Mesendoderm (in vitro differentiated cells): ENCODE measurements at regions not wholly inside any gene's neighbourhood (a gene's known extent, or its start where the extent isn't known, plus 50 kb on each side); places are given as distances from the start of the nearest gene placed in this dataset.
A peak's percentile ranks its signal among the peaks of the same experiment; 100 is the strongest.

Experiments used
- DNase-seq: peaks from one replicate; pipeline ENCODE4 v3.0.0; 2013
- H2AK5ac ChIP-seq: 2 replicates; pipeline ENCODE4 v1.6.1; 2013; ENCODE audit warnings: low read length, inconsistent platforms
- H2BK120ac ChIP-seq: 2 replicates; pipeline ENCODE4 v1.6.1; 2013; ENCODE audit warnings: low read depth, mild to moderate bottlenecking, low read length, moderate library complexity, mixed read lengths
- H2BK15ac ChIP-seq: replicated peaks from 2 replicates; pipeline ENCODE4 v1.6.1; 2013; ENCODE audit warnings: low read depth, mild to moderate bottlenecking, moderate library complexity
- H2BK5ac ChIP-seq: 2 replicates; pipeline ENCODE4 v1.6.1; 2013; ENCODE audit warnings: low read length, inconsistent platforms
- H3K18ac ChIP-seq: 2 replicates; pipeline ENCODE4 v1.6.1; 2013; ENCODE audit warnings: mild to moderate bottlenecking, low read length, mixed read lengths
- H3K23ac ChIP-seq: one replicate; pipeline ENCODE4 v1.6.1; 2013; ENCODE audit warnings: low read length
- H3K27ac ChIP-seq: 2 replicates; pipeline ENCODE4 v1.5.1; 2013; ENCODE audit warnings: low read depth, mild to moderate bottlenecking, inconsistent platforms, low read length, moderate library complexity
- H3K27me3 ChIP-seq: 2 replicates; pipeline ENCODE4 v1.6.1; 2013; ENCODE audit warnings: low read length, control low read depth, mild to moderate bottlenecking, inconsistent platforms; ENCODE audit not compliant: insufficient read depth, poor library complexity
- H3K36me3 ChIP-seq: 2 replicates; pipeline ENCODE4 v1.6.1; 2013; ENCODE audit warnings: low read length, inconsistent platforms; ENCODE audit not compliant: control insufficient read depth, insufficient read depth
- H3K4ac ChIP-seq: one replicate; pipeline ENCODE4 v1.6.1; 2013; ENCODE audit warnings: low read depth, mild to moderate bottlenecking, low read length, moderate library complexity
- H3K4me1 ChIP-seq: 2 replicates; pipeline ENCODE4 v1.6.1; 2013; ENCODE audit warnings: low read depth, low read length, inconsistent platforms; ENCODE audit not compliant: control insufficient read depth
- H3K4me2 ChIP-seq: 2 replicates; pipeline ENCODE4 v1.6.1; 2013; ENCODE audit warnings: low read length
- H3K4me3 ChIP-seq: 2 replicates; pipeline ENCODE4 v1.5.1; 2013; ENCODE audit warnings: mild to moderate bottlenecking, low read length
- H3K56ac ChIP-seq: one replicate; pipeline ENCODE4 v1.6.1; 2013; ENCODE audit warnings: low read length
- H3K79me1 ChIP-seq: 2 replicates; pipeline ENCODE4 v1.6.1; 2013; ENCODE audit warnings: low read length, inconsistent platforms
- H3K79me2 ChIP-seq: 2 replicates; pipeline ENCODE4 v1.6.1; 2013; ENCODE audit warnings: mild to moderate bottlenecking, low read length; ENCODE audit not compliant: control insufficient read depth, insufficient read depth
- H3K9ac ChIP-seq: 2 replicates; pipeline ENCODE4 v1.6.1; 2013; ENCODE audit warnings: low read length, inconsistent platforms
- H4K5ac ChIP-seq: one replicate; pipeline ENCODE4 v1.6.1; 2013; ENCODE audit warnings: low read length
- H4K8ac ChIP-seq: one replicate; pipeline ENCODE4 v1.6.1; 2013; ENCODE audit warnings: low read depth, mild to moderate bottlenecking, control low read depth, low read length, moderate library complexity
- WGBS: extraction: QIAGEN DNeasy Blood & Tissue Kit; methylation state at CpG from one replicate; pipeline ENCODE4 v1.1.7; 2013; ENCODE audit warnings: low lambda C conversion rate, missing lambda C conversion rate; ENCODE audit not compliant: insufficient coverage; ENCODE audit errors: extremely low coverage; 5-methylcytosine and 5-hydroxymethylcytosine counted together

GRCh38 chr13:91200486-91200885, 147.0 kb upstream of the MIR17HG start:
- Histone ChIP-seq H4K8ac (no peak overlapping the region), H3K4me2 (no peak overlapping the region), H2AK5ac (peak overlapping the region; percentile 20), H2BK120ac (peak overlapping the region; percentile 28), H2BK15ac (no peak overlapping the region), H3K4me1 (peaks cover 9% of the 10 kb centered on the region), H4K5ac (no peak overlapping the region), H3K18ac (peak overlapping the region; percentile 75), H3K79me2 (no peaks in the 10 kb centered on the region), H3K79me1 (no peaks in the 10 kb centered on the region), H2BK5ac (no peak overlapping the region), H3K4me3 (no peak overlapping the region), H3K4ac (no peak overlapping the region), H3K23ac (no peak overlapping the region), H3K27me3 (no peaks in the 10 kb centered on the region), H3K36me3 (no peaks in the 10 kb centered on the region), H3K9ac (no peak overlapping the region), H3K56ac (no peak overlapping the region), H3K27ac (no peak overlapping the region)
- DNase-seq = peak; percentile 79
- no CpG with 5 or more reads among the region's 3 CpGs for WGBS

- peak overlapping the region; percentile 29 for H2BK5ac ChIP-seq
- no peak overlapping the region for H3K4me3 ChIP-seq
- H4K5ac ChIP-seq = peak overlapping the region; percentile 33
- H2BK15ac ChIP-seq = no peak overlapping the region
- no peak overlapping the region for H2AK5ac ChIP-seq
- H3K79me1 ChIP-seq = no peaks in the 10 kb centered on the region
- no peak overlapping the region for H3K23ac ChIP-seq
- H3K4me1 ChIP-seq = peaks cover 9% of the 10 kb centered on the region
- H2BK120ac ChIP-seq = no peak overlapping the region
- peak; percentile 80 for DNase-seq
- no peaks in the 10 kb centered on the region for H3K36me3 ChIP-seq
- no peak overlapping the region for H3K4ac ChIP-seq
- H3K27me3 ChIP-seq = no peaks in the 10 kb centered on the region
- peak overlapping the region; percentile 74 for H3K27ac ChIP-seq
- H3K56ac ChIP-seq = peak overlapping the region; percentile 45
- H3K79me2 ChIP-seq = no peaks in the 10 kb centered on the region
- peak overlapping the region; percentile 69 for H3K18ac ChIP-seq
- WGBS = no CpG with 5 or more reads among the region's 1 CpG
- H4K8ac ChIP-seq = no peak overlapping the region
- no peak overlapping the region for H3K9ac ChIP-seq
- no peak overlapping the region for H3K4me2 ChIP-seq
Measured at GRCh38 chr13:91203430-91203829, 144.1 kb upstream of the MIR17HG start.

GRCh38 chr13:91207261-91207660, 140.2 kb upstream of the MIR17HG start:
- Histone ChIP-seq H3K27me3 (no peaks in the 10 kb centered on the region), H3K18ac (no peak overlapping the region), H4K5ac (no peak overlapping the region), H3K4me1 (peaks cover 7% of the 10 kb centered on the region), H3K27ac (no peak overlapping the region), H3K79me1 (no peaks in the 10 kb centered on the region), H3K4me2 (no peak overlapping the region), H2AK5ac (no peak overlapping the region), H3K56ac (no peak overlapping the region), H3K4me3 (no peak overlapping the region), H4K8ac (no peak overlapping the region), H2BK5ac (no peak overlapping the region), H3K23ac (no peak overlapping the region), H2BK15ac (no peak overlapping the region), H3K36me3 (no peaks in the 10 kb centered on the region), H3K9ac (no peak overlapping the region), H3K4ac (no peak overlapping the region), H2BK120ac (no peak overlapping the region), H3K79me2 (no peaks in the 10 kb centered on the region)
- no peak for DNase-seq
- WGBS = no CpG with 5 or more reads among the region's 4 CpGs

GRCh38 chr13:91211510-91211909, 136.0 kb upstream of the MIR17HG start:
- H3K4me1 ChIP-seq = peaks cover 2% of the 10 kb centered on the region
- H3K36me3 ChIP-seq = no peaks in the 10 kb centered on the region
- H2BK5ac ChIP-seq = no peak overlapping the region
- peak overlapping the region; percentile 55 for H3K27ac ChIP-seq
- H3K9ac ChIP-seq = no peak overlapping the region
- peak overlapping the region; percentile 31 for H3K18ac ChIP-seq
- no peaks in the 10 kb centered on the region for H3K79me2 ChIP-seq
- H3K4me2 ChIP-seq = no peak overlapping the region
- peak; percentile 50 for DNase-seq
- no peak overlapping the region for H3K23ac ChIP-seq
- H2BK120ac ChIP-seq = no peak overlapping the region
- H4K8ac ChIP-seq = no peak overlapping the region
- H4K5ac ChIP-seq = no peak overlapping the region
- H3K27me3 ChIP-seq = no peaks in the 10 kb centered on the region
- H3K79me1 ChIP-seq = no peaks in the 10 kb centered on the region
- WGBS = no CpG with 5 or more reads among the region's 3 CpGs
- no peak overlapping the region for H3K4me3 ChIP-seq
- no peak overlapping the region for H3K56ac ChIP-seq
- H2AK5ac ChIP-seq = no peak overlapping the region
- no peak overlapping the region for H3K4ac ChIP-seq
- peak overlapping the region; percentile 88 for H2BK15ac ChIP-seq

- H3K4me2 ChIP-seq = no peak overlapping the region
- no peak overlapping the region for H3K4me3 ChIP-seq
- H3K36me3 ChIP-seq = no peaks in the 10 kb centered on the region
- H3K56ac ChIP-seq = no peak overlapping the region
- no peak overlapping the region for H3K4ac ChIP-seq
- no peak overlapping the region for H3K18ac ChIP-seq
- H3K9ac ChIP-seq = no peak overlapping the region
- peak; percentile 41 for DNase-seq
- no peak overlapping the region for H2BK15ac ChIP-seq
- no peak overlapping the region for H2BK5ac ChIP-seq
- no peak overlapping the region for H4K8ac ChIP-seq
- no peak overlapping the region for H4K5ac ChIP-seq
- no peak overlapping the region for H3K27ac ChIP-seq
- H3K79me2 ChIP-seq = no peaks in the 10 kb centered on the region
- no peaks in the 10 kb centered on the region for H3K27me3 ChIP-seq
- H3K4me1 ChIP-seq = peaks cover 3% of the 10 kb centered on the region
- no peak overlapping the region for H3K23ac ChIP-seq
- no CpG with 5 or more reads among the region's 5 CpGs for WGBS
- no peak overlapping the region for H2BK120ac ChIP-seq
- no peak overlapping the region for H2AK5ac ChIP-seq
- no peaks in the 10 kb centered on the region for H3K79me1 ChIP-seq
Measured at GRCh38 chr13:91212231-91212630, 135.3 kb upstream of the MIR17HG start.

- no peak overlapping the region for H2BK5ac ChIP-seq
- no peak overlapping the region for H2AK5ac ChIP-seq
- WGBS = no CpG with 5 or more reads among the region's 2 CpGs
- no peak overlapping the region for H3K56ac ChIP-seq
- H3K36me3 ChIP-seq = no peaks in the 10 kb centered on the region
- no peak overlapping the region for H3K4me2 ChIP-seq
- DNase-seq = no peak
- H3K4ac ChIP-seq = no peak overlapping the region
- H3K4me3 ChIP-seq = no peak overlapping the region
- H3K23ac ChIP-seq = no peak overlapping the region
- H3K27ac ChIP-seq = no peak overlapping the region
- H3K79me1 ChIP-seq = no peaks in the 10 kb centered on the region
- H3K79me2 ChIP-seq = no peaks in the 10 kb centered on the region
- peak overlapping the region; percentile 87 for H3K18ac ChIP-seq
- peaks cover 3% of the 10 kb centered on the region for H3K4me1 ChIP-seq
- no peaks in the 10 kb centered on the region for H3K27me3 ChIP-seq
- H4K8ac ChIP-seq = no peak overlapping the region
- no peak overlapping the region for H2BK15ac ChIP-seq
- no peak overlapping the region for H4K5ac ChIP-seq
- no peak overlapping the region for H3K9ac ChIP-seq
- no peak overlapping the region for H2BK120ac ChIP-seq
Measured at GRCh38 chr13:91214031-91214430, 133.5 kb upstream of the MIR17HG start.
